ENCODE measurements at regions not wholly inside any gene's neighbourhood (a gene's known extent, or its start where the extent isn't known, plus 50 kb on each side); places are given as distances from the start of the nearest gene placed in this dataset.
"Not testable (repeated sequence)": the region's sequence is repeated elsewhere in the genome, so short reads cannot be mapped to it uniquely, and the experiment has no call there.

DNA sequence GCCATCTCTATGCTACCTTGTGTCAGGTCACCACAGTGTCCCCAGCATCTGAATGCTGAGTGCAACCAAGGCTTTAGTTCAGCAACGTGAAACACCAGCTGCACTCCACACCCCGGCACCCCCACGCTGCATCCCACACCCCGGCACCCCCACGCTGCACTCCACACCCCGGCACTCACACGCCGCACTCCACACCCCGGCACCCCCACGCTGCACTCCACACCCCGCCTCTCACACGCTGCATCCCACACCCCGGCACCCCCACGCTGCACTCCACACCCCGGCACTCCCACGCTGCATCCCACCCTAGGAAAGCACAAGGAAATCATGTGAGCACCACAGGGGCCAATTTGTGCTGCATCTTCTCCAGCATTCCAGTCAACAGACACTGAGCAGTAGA, 199.8 kb upstream of the FRG1 start:
- intact Hi-C loops (cut with DNase I), result no loop called here
- DNase-seq (ENCODE audit: low spot score), result no peak

DNA sequence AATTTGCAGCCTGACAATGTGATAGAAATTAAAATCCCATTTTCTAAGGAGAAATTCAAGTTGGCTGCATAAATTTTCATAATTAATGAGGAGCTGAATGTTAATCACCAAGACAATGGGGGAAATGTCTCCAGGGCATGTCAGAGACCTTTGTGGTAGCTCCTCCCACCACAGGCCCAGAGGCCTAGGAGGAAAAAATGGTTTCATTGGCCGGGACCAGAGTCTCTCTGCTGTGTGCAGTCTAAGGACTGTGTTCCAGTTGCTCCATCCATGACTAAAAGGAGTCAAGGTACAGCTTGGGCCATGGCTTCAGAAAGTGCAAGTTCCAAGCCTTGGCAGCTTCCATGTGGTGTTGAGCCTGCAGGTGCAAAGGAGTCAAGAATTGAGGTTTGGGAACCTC, 187.6 kb upstream of the FRG1 start:
- DNase-seq (ENCODE audit: low spot score); intact Hi-C loops (cut with DNase I); ATAC-seq: not testable (repeated sequence)

More for the DNA sequence above, 199.8 kb upstream of the FRG1 start:
- ATAC-seq, result no peak

DNA sequence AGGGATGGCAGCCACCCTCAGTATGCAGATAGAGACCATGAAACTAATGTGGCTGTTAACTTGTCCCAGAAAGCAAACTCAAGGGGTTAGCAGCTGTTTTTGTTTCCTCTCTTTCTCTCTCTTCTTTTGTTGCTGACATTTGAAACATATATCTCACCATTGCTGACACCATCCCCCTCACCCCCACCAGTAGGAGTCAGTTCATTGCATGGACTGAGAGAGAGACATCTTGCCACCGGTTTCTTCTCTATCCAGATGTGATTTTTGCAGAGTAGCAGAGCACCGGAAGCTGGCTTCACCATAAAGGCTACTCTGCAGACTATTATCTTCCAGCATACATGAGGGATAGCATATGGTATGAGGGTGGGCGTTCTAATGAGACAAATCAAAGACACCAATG, 177.1 kb upstream of the FRG1 start:
- ATAC-seq (no peak), DNase-seq (ENCODE audit: low spot score) (no peak)
- intact Hi-C loops (cut with DNase I), result no loop called here

DNA sequence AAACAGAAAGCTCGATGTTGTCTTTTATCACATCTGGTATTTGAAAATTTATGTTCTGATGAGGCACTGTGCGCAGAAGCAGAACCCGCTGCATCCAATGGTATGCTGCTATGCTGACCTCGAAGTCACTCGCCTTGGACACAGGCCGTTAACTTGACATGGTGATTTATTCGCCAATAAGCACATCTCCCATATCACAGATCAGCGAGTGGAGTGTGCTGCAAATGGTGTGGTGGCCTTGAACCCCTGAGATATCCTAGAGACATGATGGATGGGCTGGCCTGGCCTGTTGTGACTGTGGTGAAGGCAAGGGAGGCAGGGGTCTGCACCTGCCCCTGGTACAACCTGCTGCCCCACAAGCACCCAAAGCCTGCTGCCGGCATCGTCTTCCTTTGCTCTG, 175.4 kb upstream of the FRG1 start:
- intact Hi-C loops (cut with DNase I), result no loop called here
- no peak for DNase-seq (ENCODE audit: low spot score)
- ATAC-seq, result no peak

DNA sequence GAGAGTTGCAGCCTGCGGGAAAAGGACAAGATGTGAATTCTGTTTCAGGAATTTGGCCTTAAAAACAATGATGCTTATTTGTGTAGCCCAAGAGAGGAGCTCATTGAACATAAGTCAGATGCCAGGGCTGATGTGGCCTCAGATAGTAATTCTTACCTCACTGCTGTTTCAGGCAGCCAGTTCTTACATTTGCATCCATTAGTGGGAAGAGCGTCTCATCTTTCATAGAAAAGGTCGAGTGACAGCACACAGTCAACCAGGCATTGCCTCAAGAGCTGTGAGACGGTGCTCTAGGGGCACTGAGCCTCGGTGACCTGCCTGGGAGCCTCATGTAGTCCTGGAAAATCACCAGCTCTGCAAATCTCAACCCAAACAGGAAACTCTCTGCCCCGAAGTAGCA, 174.9 kb upstream of the FRG1 start:
- ATAC-seq (no peak), DNase-seq (ENCODE audit: low spot score) (no peak)
- intact Hi-C loops (cut with DNase I), result no loop called here

DNA sequence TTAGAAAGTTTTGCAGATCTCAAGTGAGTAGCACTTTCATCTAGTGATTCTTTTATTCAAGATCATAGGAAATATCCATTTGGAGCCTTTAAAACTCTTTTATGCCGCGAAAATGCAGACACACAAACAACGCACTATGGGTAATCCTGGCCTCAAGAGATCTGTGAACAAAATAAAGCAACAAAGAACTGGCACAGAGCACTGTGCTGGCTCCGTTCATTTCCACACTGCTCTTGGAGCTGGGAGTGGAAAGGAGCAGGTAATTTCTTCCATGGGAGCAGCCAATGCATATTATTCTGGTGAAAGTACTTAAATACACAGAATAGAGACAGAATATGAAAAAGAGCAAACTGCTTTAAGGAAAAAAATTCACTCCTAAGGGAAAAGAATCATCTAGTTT, 172.7 kb upstream of the FRG1 start:
- ATAC-seq, result no peak
- intact Hi-C loops (cut with DNase I), result no loop called here

DNA sequence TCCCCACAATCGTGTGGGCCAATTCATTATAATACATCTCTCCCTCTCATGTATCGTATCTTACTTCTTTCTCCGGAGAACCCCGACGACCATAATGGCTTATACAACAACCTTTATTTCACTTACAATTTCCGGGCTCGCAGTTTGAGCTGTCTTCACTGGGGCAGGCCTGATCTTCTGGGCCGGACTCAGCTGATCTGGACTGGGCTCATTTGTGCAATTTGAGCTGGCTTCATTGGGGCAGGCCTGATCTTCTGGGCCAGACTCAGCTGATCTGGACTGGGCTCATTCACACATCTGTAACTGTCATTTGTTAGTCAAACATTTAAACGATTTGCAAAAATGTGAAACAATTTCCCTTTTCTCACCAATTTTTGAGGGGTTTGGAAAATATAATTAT, 171.5 kb upstream of the FRG1 start:
- ATAC-seq (no peak), DNase-seq (ENCODE audit: low spot score) (no peak)
- intact Hi-C loops (cut with DNase I), result no loop called here

More for the DNA sequence above, 172.7 kb upstream of the FRG1 start:
- DNase-seq (ENCODE audit: low spot score), result no peak

DNA sequence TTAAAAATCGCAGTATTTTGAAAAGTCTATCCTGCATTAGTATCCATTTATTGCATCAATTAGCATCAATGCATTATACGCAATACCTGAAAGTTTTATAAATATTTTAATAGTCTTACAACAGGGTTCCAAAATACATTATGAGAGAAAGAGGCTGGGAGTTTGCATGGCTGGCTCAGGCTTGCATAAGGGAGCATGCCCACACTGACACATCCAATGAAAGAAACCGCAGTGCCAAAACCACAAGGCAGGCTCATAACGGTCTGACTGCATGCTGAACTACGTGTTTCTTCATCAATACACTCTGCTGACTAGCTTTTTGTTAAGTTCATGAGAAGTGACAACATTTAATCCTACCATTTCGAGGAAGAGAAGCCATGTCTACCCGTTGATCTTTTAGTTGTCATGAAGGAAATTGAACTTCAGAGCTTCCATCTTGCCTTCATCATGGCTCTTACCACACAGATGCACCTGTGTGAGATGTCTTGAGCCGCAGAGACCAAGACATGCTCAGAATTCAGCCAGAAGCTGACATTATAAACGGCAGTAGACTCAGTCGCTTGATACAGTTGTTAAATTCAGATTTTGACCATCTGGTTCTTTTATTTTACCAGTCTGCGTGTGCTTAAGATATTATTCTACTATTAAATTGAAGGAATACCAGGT, 168.8 kb upstream of the FRG1 start:
- ATAC-seq (no peak), DNase-seq (ENCODE audit: low spot score) (no peak)
- intact Hi-C loops (cut with DNase I), result no loop called here

DNA sequence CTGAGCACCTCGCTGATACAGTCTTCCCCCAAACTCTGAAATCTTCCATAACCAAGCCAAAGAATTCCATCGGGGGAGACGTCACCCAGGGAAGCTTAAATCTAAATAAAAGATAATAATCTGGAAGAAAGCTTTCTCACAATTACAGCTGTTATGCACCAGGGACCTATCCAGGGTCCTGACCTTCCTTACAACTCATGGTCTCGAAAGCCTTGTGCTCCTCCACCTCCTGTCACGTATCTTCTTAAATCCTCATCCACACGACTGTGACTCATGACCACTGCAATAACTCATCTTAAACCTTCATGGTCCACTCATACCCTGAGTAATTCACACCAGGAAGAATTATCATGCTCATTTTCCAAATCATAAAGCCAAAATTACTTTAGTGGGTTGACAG, 166.8 kb upstream of the FRG1 start:
- no peak for ATAC-seq
- intact Hi-C loops (cut with DNase I), result no loop called here
- DNase-seq (ENCODE audit: low spot score), result no peak

DNA sequence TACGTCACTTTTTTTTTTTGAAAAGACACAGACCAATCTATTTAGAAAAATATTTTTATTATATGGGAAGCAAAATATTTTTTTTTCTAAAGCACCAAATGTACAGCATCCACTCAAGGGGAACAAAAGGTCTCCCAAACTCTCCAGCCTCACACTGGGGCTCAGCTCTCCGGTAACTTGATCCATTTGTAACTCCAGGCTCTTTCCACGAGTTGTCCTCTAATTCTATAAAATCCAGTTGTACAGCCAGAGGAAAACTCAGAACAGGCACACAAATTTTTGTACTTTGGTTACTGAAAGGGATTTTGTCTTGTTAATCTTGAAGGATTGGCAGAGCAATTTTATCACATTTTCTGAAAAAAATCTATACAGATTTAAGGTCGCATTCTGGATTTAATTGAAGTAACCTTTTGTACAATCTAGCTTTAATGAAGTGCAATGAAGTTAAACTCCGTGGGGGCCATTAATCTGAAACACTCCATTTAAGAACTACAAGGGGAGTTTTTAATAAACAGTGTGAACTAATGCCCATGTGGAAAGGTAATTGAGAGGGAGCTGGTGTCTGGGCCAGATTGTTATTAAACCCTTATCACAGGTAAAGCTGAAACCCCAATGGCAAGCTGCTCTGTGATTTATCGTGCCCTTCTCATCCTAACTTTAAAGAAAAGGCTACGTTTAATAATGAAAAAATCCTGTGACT, 161.2 kb upstream of the FRG1 start:
- DNase-seq (ENCODE audit: low spot score) (no peak), ATAC-seq (no peak)
- intact Hi-C loops (cut with DNase I), result no loop called here

DNA sequence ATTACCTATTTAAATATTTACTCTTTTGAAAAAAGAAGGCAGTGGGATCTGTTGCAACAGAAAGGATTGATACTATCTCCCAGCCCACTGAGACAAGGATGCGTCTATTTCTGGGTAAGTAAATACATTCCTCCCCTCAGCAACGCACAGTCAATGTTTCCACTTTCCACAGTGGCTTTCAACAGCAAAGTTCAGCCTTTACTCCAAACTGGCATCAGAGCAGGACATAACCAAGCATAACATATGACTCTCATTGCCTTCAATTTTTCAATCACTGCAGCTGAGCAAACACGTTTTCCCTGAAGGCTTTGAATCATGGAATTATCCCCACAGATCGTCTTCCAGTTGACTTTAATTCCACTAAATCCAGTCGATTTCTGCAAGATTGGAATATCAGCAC, 160.3 kb upstream of the FRG1 start:
- ATAC-seq, result peak; percentile 69
- DNase-seq (ENCODE audit: low spot score), result no peak
- intact Hi-C loops (cut with DNase I), result no loop called here

DNA sequence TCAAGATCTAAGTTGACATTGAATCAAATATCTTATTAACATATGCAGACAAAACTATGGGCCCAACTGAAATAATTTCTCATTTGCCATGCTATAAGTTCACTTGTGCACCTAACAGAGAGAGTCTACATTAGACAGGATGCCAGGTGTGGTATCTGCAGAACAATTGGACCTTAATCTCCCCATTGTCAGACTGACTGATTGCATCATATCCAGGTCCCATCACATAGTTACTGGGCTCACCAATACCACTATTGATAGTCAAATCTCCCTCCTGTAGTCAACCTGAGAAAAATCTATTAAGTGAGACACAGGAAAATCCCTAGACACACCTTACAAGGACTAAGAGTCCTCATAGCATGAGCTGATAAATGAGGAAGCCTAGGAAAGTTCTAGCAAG, 156.0 kb upstream of the FRG1 start:
- intact Hi-C loops (cut with DNase I), result no loop called here
- ATAC-seq (no peak), DNase-seq (ENCODE audit: low spot score) (no peak)

DNA sequence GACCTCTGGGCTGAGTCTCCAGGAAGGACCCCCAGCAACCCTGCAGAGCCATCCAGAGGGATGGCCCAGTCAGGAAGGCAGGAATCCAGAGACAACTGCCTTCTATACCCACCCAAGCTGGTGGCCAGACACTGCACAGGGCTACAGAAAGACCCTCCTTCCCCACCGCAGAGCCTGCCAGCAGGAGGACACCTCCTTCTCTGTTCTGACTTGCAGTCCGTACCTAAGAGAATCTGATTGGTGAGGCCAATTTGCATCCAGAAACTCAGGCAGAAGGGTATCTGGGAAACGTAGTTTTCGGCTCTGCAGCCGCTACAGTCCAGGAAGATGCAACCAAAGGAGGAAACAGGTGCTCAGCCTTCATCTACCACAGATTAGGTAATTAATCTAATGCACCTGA, 155.4 kb upstream of the FRG1 start:
- intact Hi-C loops (cut with DNase I), result no loop called here
- ATAC-seq (no peak), DNase-seq (ENCODE audit: low spot score) (no peak)

DNA sequence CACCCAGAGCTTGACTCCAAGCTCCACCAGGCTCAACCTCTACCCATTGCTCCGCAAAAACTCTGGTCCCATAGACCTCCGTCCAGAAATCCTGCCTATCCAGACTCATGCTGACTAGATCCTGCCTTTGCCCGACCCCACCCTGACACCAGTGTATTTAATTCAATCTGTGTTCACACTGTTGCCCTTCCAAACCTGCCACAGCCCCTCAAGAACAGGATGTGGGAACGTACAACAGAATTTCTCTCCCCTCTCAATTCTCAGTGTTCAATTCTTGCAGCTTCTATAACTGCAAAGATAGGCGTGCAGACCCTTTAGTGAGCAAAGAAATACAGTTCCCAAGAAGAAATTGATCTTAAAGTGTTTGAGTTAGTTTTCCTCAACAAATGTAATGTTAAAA, 154.2 kb upstream of the FRG1 start:
- ATAC-seq (no peak), DNase-seq (ENCODE audit: low spot score) (no peak)
- intact Hi-C loops (cut with DNase I), result loop anchor here (2.0 kb wide), 1 partner anchor 502 kb away; no protein-coding TSS in a partner anchor

DNA sequence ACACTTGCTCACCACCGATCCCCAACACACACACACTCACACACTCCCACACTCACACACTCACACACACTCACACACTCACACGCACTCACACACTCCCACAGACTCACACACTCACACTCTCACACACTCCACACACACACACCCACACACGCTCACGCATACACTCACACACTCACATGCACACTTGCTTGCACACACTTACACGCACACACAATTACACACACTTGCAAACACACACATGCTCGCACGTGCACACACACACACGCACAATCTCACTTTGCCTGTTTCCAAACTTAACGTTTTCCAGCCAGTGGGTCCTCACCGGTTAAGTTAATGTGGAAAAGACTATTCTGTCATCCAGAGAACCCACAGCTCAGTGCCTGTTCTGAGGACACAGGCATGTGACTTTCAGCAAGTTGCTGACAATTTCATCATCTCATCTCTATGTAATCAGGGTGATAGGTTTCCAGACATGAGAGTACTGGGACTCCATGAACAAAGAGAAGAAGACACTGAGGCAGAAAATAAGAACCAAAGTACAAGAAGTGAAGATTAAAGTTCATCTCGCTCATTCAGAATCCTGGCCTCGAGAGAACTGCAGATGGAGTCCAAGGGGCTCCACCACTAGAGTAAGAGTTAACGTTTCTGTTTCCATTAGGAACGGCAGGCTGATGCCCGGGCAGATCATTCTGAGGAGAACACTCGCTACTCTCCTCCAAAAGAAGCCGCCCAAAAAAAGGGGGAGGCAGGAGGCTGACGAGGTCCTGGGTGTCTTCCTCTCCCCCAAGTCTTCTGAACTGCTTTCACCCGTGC, 153.2 kb upstream of the FRG1 start:
- intact Hi-C loops (cut with DNase I), result loop anchor here (2.0 kb wide), 1 partner anchor 503 kb away; no protein-coding TSS in a partner anchor
- ATAC-seq, result no peak
- DNase-seq (ENCODE audit: low spot score), result no peak

DNA sequence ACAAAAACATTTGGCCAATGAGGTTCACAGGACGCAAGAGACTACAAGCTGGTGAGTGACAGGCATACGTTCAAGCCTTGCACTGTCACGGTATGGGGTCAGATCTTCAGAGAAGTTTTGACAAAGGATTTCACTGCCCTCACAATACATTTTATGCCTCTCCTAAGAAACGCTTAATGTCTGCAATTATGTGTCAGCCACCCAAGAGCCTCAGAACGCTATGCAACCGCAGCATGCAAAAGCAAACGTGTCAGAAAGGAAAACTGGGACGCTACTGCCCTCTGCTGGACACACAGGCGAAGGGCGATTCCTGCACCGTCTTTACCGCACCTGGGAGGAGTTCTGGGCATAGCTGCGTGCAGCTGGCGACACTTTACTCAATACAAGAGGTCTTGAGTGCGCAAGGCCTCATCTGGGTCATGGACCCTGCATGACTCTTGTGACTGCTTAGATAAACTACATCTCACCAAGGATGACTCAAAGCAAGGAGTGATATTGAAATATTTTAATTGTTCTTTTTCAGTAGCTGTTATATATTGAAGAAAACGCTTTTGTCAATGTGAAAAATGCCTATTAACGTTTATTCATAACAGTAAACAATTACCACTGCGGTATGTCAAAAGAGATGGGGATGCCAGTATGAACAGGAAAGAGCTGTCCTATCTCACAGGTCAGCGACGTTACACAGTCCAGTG, 147.6 kb upstream of the FRG1 start:
- DNase-seq (ENCODE audit: low spot score) (peak; percentile 83), ATAC-seq (peak; percentile 87)
- intact Hi-C loops (cut with DNase I), result no loop called here

DNA sequence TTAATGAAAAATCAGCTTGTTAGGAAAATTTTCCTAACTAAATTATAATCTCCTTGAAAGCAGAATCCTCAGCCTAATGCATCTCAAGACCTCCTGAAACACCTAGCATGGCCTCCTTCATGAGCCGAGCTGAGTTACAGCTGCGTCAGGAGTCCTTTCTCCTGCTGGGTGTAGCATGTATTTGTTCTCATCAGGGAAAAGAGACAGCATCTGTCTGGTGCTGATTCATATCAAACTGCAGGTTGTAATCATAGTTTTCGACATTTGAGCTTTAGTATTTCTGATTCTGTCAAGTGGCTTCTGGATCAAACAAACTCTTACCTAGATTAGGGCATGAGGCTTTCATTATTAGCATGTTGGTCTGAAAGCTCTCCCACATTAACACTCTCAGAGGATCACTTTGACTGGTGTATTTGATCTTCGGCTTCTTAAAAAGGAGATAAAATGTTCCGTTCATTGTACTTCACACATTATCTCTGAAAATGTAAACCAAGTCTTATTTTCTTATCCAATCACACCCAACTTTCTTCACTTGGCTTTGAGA, 140.1 kb upstream of the FRG1 start:
- intact Hi-C loops (cut with DNase I), result no loop called here
- DNase-seq (ENCODE audit: low spot score) (no peak), ATAC-seq (no peak)

DNA sequence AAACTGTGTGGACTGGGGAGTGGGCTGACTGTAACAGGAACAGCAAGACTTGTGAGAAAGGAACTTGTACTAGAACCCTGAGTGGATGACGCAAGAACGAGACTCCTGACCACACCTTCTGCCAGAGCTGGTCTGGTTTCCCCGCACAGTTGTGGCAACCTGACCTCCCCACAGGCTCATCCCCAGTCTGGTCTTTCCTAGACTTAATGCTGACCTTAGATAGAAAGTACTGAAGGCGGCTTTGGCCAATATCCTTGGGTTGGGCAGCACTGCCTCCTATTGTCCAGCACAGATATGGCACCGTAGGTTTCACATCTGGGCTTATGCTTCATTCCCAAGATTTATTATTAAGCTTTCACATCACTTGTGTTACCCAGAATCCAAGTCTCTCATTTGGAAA, 137.8 kb upstream of the FRG1 start:
- DNase-seq (ENCODE audit: low spot score) (no peak), ATAC-seq (no peak)
- intact Hi-C loops (cut with DNase I), result no loop called here

DNA sequence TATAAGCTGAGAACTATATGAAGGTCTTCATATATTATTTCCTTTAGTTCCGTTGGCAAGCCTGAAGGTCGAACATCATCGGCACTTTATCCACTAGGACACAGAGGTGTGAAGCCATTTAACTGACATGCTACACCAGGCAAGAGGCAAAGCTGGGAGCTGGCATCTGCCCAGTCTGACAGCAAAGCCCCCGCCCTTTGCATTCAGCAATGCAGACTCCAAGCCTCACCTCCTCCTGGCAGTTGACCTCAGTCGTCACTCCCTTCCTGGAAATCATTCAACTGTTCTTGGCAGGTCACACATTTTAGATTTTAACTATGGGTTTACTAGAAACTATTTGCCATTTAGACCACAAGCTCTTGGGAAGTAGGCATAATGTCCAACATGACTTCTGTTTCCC, 135.8 kb upstream of the FRG1 start:
- no peak for DNase-seq (ENCODE audit: low spot score)
- no peak for ATAC-seq
- intact Hi-C loops (cut with DNase I), result no loop called here

Measured in sciatic nerve (tissue), 2 donors.